ENCODE measurements at regions not wholly inside any gene's neighbourhood (a gene's known extent, or its start where the extent isn't known, plus 50 kb on each side); places are given as distances from the start of the nearest gene placed in this dataset.

- TF ChIP-seq EZH2 (IDR thresholded peaks at IDR 0.05; ENCODE audit: borderline replicate concordance, insufficient read depth, low read depth, low read length, poor library complexity, severe bottlenecking), result no peak
- TF ChIP-seq CTCF (IDR thresholded peaks at IDR 0.05), result no peak
These were observed 74.0 kb upstream of the PELI2 start for GRCh38 chr14:56044196-56044595.

All from B cell (primary cell).